ENCODE measurements at regions not wholly inside any gene's neighbourhood (a gene's known extent, or its start where the extent isn't known, plus 50 kb on each side); places are given as distances from the start of the nearest gene placed in this dataset.

GRCh38 chr3:17836919-17837318 lies 94.5 kb upstream of the TBC1D5 start:
- no peak for TF ChIP-seq CTCF (IDR thresholded peaks at IDR 0.05)
- Mint-ChIP-seq H3K4me1 (no peaks in the 10 kb centered on the region), H3K27ac (no peak overlapping the region), H3K36me3 (ENCODE audit: low read depth) (no peaks in the 10 kb centered on the region), H3K4me3 (no peak overlapping the region), H3K9me3 (no peaks in the 10 kb centered on the region), H3K27me3 (no peaks in the 10 kb centered on the region)
- ChIA-PET POLR2A (no interaction called here), CTCF (interaction anchor here (1.3 kb wide), 1 partner anchor 192 kb away, joined by 9 read pairs; no protein-coding TSS in a partner anchor)
- intact Hi-C loops (cut with micrococcal nuclease) = no loop called here
- DNase-seq (no peak), ATAC-seq (ENCODE audit: low read depth) (no peak)

GRCh38 chr3:17836092-17836491 lies 93.7 kb upstream of the TBC1D5 start:
- CTCF ChIA-PET = no interaction called here
- no peak for DNase-seq
- POLR2A ChIA-PET = no interaction called here

GRCh38 chr3:17833786-17834559 lies 91.5 kb upstream of the TBC1D5 start:
- no peak overlapping the region for H3K4me3 Mint-ChIP-seq
- H3K4me1 Mint-ChIP-seq = no peaks in the 10 kb centered on the region
- no peak for DNase-seq
- ChIA-PET CTCF (no interaction called here), POLR2A (no interaction called here)
- H3K27ac Mint-ChIP-seq = no peak overlapping the region
- no peak for ATAC-seq (ENCODE audit: low read depth)
- TF ChIP-seq CTCF (IDR thresholded peaks at IDR 0.05) = no peak
- no peaks in the 10 kb centered on the region for H3K27me3 Mint-ChIP-seq
- no peaks in the 10 kb centered on the region for H3K9me3 Mint-ChIP-seq
- H3K36me3 Mint-ChIP-seq (ENCODE audit: low read depth) = no peaks in the 10 kb centered on the region
- intact Hi-C loops (cut with micrococcal nuclease) = no loop called here

More at GRCh38 chr3:17836092-17836491, 93.7 kb upstream of the TBC1D5 start:
- TF ChIP-seq CTCF (IDR thresholded peaks at IDR 0.05) = no peak
- no peaks in the 10 kb centered on the region for H3K4me1 Mint-ChIP-seq
- intact Hi-C loops (cut with micrococcal nuclease) = no loop called here
- ATAC-seq (ENCODE audit: low read depth) = no peak
- no peaks in the 10 kb centered on the region for H3K9me3 Mint-ChIP-seq
- no peaks in the 10 kb centered on the region for H3K27me3 Mint-ChIP-seq
- no peak overlapping the region for H3K4me3 Mint-ChIP-seq
- no peak overlapping the region for H3K27ac Mint-ChIP-seq
- H3K36me3 Mint-ChIP-seq (ENCODE audit: low read depth) = no peaks in the 10 kb centered on the region

GRCh38 chr3:17832016-17832415 lies 89.6 kb upstream of the TBC1D5 start:
- POLR2A ChIA-PET = no interaction called here
- ATAC-seq (ENCODE audit: low read depth) = no peak
- Mint-ChIP-seq H3K27me3 (no peaks in the 10 kb centered on the region), H3K4me1 (no peaks in the 10 kb centered on the region), H3K36me3 (ENCODE audit: low read depth) (no peaks in the 10 kb centered on the region), H3K9me3 (no peaks in the 10 kb centered on the region), H3K27ac (no peak overlapping the region), H3K4me3 (no peak overlapping the region)
- no peak for TF ChIP-seq CTCF (IDR thresholded peaks at IDR 0.05)
- DNase-seq = no peak
- CTCF ChIA-PET = interaction anchor here (1.3 to 2.2 kb wide), 2 partner anchors 9 to 11 kb away, joined by 3 to 9 read pairs; no protein-coding TSS in a partner anchor
- intact Hi-C loops (cut with micrococcal nuclease) = no loop called here

- DNase-seq = no peak
- no peak for TF ChIP-seq CTCF (IDR thresholded peaks at IDR 0.05)
- no peak for ATAC-seq (ENCODE audit: low read depth)
- intact Hi-C loops (cut with micrococcal nuclease) = no loop called here
- H3K9me3 Mint-ChIP-seq = no peaks in the 10 kb centered on the region
- H3K4me3 Mint-ChIP-seq = no peak overlapping the region
- CTCF ChIA-PET = interaction anchor here (0.7 to 2.2 kb wide), 3 partner anchors 10 to 186 kb away, joined by 3 to 9 read pairs (median 4); no protein-coding TSS in a partner anchor
- POLR2A ChIA-PET = interaction anchor here (0.7 kb wide), 1 partner anchor 220 kb away, joined by 3 read pairs; no protein-coding TSS in a partner anchor
- no peak overlapping the region for H3K27ac Mint-ChIP-seq
- H3K36me3 Mint-ChIP-seq (ENCODE audit: low read depth) = no peaks in the 10 kb centered on the region
- no peaks in the 10 kb centered on the region for H3K27me3 Mint-ChIP-seq
- H3K4me1 Mint-ChIP-seq = no peaks in the 10 kb centered on the region
Observed at GRCh38 chr3:17831366-17831765, 88.9 kb upstream of the TBC1D5 start.
